DOHH2 (cell line): ENCODE measurements at regions not wholly inside any gene's neighbourhood (a gene's known extent, or its start where the extent isn't known, plus 50 kb on each side); places are given as distances from the start of the nearest gene placed in this dataset.

Experiments used
- H3F3A ChIP-seq: fragments of 200-600 bp; sonication (generic), shearing (Covaris generic); 2 replicates; pipeline ENCODE4 v1.6.0; 2016; ENCODE audit warnings: antibody characterized with exemption, mild to moderate bottlenecking; ENCODE audit not compliant: control insufficient read depth, insufficient read depth
- H3K27ac ChIP-seq: fragments of 200-600 bp; sonication (generic); 2 replicates; pipeline ENCODE4 v1.5.1; 2014; ENCODE audit warnings: low read depth, mild to moderate bottlenecking, low read length, moderate library complexity
- H3K27me3 ChIP-seq: fragments of 200-600 bp; sonication (generic); 2 replicates; pipeline ENCODE4 v1.6.1; 2014; ENCODE audit warnings: mild to moderate bottlenecking, low read length, mixed read lengths; ENCODE audit not compliant: control insufficient read depth
- H3K36me3 ChIP-seq: fragments of 200-600 bp; sonication (generic); 2 replicates; pipeline ENCODE4 v1.6.1; 2014; ENCODE audit warnings: mild to moderate bottlenecking, low read length, moderate library complexity, mixed read lengths; ENCODE audit not compliant: control insufficient read depth
- H3K4me1 ChIP-seq: fragments of 200-600 bp; sonication (generic); 2 replicates; pipeline ENCODE4 v1.6.1; 2014; ENCODE audit warnings: mild to moderate bottlenecking, low read length, mixed read lengths; ENCODE audit not compliant: control insufficient read depth
- H3K4me2 ChIP-seq: fragments of 200-600 bp; sonication (generic); 2 replicates; pipeline ENCODE4 v1.6.0; 2014; ENCODE audit warnings: mild to moderate bottlenecking, low read length, moderate library complexity
- H3K4me3 ChIP-seq: fragments of 200-600 bp; sonication (generic); 2 replicates; pipeline ENCODE4 v1.5.1; 2014; ENCODE audit warnings: mild to moderate bottlenecking, low read length, mixed read lengths
- H3K79me2 ChIP-seq: fragments of 200-600 bp; sonication (generic); 2 replicates; pipeline ENCODE4 v1.6.1; 2014; ENCODE audit warnings: mild to moderate bottlenecking, low read length, mixed read lengths; ENCODE audit not compliant: control insufficient read depth
- H3K9me2 ChIP-seq: fragments of 200-600 bp; sonication (generic); replicated peaks from 2 replicates; pipeline ENCODE4 v1.6.1; 2014; ENCODE audit warnings: mild to moderate bottlenecking, low read length, mixed read lengths; ENCODE audit not compliant: control insufficient read depth
- H3K9me3 ChIP-seq: fragments of 200-600 bp; sonication (generic); 2 replicates; pipeline ENCODE4 v1.6.1; 2014; ENCODE audit warnings: antibody characterized with exemption, low read length, mixed read lengths; ENCODE audit not compliant: control insufficient read depth, insufficient read depth
- H4K20me1 ChIP-seq: fragments of 200-600 bp; sonication (generic); 2 replicates; pipeline ENCODE4 v1.6.0; 2014; ENCODE audit warnings: low read depth, mild to moderate bottlenecking, antibody characterized with exemption, low read length, moderate library complexity; ENCODE audit not compliant: control insufficient read depth, insufficient read depth
- EZH2phosphoT487 ChIP-seq: fragments of 200-600 bp; sonication (generic); IDR thresholded peaks from 2 replicates; pipeline ENCODE4 v1.6.1; 2017; ENCODE audit warnings: borderline replicate concordance, mild to moderate bottlenecking, antibody characterized with exemption, low read length, moderate library complexity, mixed read lengths
- TF ChIP-seq, protein P1 (sequence below): fragments of 200-600 bp; sonication (generic); IDR thresholded peaks from one replicate; pipeline ENCODE4 v1.5.1; 2014; ENCODE audit warnings: antibody characterized with exemption, mild to moderate bottlenecking, low read depth, low read length; ENCODE audit not compliant: poor library complexity, severe bottlenecking

GRCh38 chr2:167420211-167420610 is 531.9 kb downstream of the XIRP2 start:
- H3K79me2 ChIP-seq = no peaks in the 10 kb centered on the region
- no peaks in the 10 kb centered on the region for H3K4me1 ChIP-seq
- H3K27me3 ChIP-seq = no peaks in the 10 kb centered on the region
- H3K9me2 ChIP-seq = no peaks in the 10 kb centered on the region
- no peaks in the 10 kb centered on the region for H3K36me3 ChIP-seq
- no peak overlapping the region for H3K27ac ChIP-seq
- H3K9me3 ChIP-seq = no peaks in the 10 kb centered on the region
- no peak for TF ChIP-seq EZH2phosphoT487
- TF ChIP-seq, protein P1, sequence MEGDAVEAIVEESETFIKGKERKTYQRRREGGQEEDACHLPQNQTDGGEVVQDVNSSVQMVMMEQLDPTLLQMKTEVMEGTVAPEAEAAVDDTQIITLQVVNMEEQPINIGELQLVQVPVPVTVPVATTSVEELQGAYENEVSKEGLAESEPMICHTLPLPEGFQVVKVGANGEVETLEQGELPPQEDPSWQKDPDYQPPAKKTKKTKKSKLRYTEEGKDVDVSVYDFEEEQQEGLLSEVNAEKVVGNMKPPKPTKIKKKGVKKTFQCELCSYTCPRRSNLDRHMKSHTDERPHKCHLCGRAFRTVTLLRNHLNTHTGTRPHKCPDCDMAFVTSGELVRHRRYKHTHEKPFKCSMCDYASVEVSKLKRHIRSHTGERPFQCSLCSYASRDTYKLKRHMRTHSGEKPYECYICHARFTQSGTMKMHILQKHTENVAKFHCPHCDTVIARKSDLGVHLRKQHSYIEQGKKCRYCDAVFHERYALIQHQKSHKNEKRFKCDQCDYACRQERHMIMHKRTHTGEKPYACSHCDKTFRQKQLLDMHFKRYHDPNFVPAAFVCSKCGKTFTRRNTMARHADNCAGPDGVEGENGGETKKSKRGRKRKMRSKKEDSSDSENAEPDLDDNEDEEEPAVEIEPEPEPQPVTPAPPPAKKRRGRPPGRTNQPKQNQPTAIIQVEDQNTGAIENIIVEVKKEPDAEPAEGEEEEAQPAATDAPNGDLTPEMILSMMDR = no peak
- H3F3A ChIP-seq = no peaks in the 10 kb centered on the region
- H3K4me2 ChIP-seq = no peak overlapping the region
- H4K20me1 ChIP-seq = no peaks in the 10 kb centered on the region
- no peak overlapping the region for H3K4me3 ChIP-seq

DNA sequence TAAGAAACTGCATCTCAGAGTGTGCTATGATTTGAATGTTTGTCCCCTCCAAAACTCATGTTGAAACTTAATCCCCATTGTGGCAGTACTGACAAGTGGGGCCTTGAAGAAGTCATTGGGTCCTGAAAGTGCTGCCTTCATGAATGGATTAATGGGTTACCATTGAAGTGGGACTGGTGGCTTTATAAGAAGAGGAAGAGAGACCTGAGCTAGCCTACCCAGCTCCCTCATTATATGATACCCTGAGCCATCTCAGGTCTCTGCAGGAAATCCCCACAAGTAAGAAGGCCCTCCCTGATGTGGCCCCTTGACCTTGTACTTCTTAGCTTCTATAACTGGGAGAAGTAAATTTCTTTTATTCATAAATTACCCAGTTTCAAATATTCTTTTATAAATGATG is 526.8 kb downstream of the XIRP2 start:
- Histone ChIP-seq H3K27me3 (no peaks in the 10 kb centered on the region), H3K4me2 (no peak overlapping the region), H3K79me2 (no peaks in the 10 kb centered on the region), H3K9me2 (no peaks in the 10 kb centered on the region), H4K20me1 (no peaks in the 10 kb centered on the region), H3K27ac (no peak overlapping the region), H3K4me3 (no peak overlapping the region), H3K36me3 (no peaks in the 10 kb centered on the region), H3K9me3 (no peaks in the 10 kb centered on the region), H3K4me1 (no peaks in the 10 kb centered on the region), H3F3A (no peaks in the 10 kb centered on the region)
- TF ChIP-seq, protein P1 = no peak
- no peak for TF ChIP-seq EZH2phosphoT487

- Histone ChIP-seq H3K79me2 (no peaks in the 10 kb centered on the region), H3K4me1 (no peaks in the 10 kb centered on the region), H3K27me3 (no peaks in the 10 kb centered on the region), H3K9me3 (no peaks in the 10 kb centered on the region), H3F3A (no peaks in the 10 kb centered on the region), H3K36me3 (no peaks in the 10 kb centered on the region), H4K20me1 (no peaks in the 10 kb centered on the region), H3K4me2 (no peak overlapping the region), H3K4me3 (no peak overlapping the region), H3K27ac (no peak overlapping the region), H3K9me2 (no peaks in the 10 kb centered on the region)
- TF ChIP-seq EZH2phosphoT487 = no peak
- TF ChIP-seq, protein P1 = no peak
Measured at GRCh38 chr2:167411367-167411766, 523.1 kb downstream of the XIRP2 start.

DNA sequence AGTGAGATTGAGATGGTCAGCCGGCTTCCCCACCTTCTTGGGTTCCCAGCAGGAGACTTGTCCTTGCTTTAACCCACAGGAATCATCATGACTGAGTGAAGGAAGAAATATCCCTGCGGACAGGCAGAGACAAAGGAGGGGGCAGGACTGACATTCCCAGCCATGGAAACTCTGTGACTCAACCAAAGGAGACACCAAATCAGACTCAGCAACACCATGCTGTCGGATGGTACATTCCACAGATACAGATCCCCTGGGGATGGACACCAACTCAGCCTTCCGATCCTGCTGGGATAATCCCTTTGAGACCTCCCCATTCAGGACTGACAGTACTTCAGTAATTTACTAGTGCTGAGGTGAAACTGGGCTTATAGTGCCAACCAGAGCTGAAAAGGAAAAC is 518.3 kb downstream of the XIRP2 start:
- no peaks in the 10 kb centered on the region for H3F3A ChIP-seq
- H3K27ac ChIP-seq = no peak overlapping the region
- no peaks in the 10 kb centered on the region for H4K20me1 ChIP-seq
- H3K4me1 ChIP-seq = no peaks in the 10 kb centered on the region
- H3K79me2 ChIP-seq = no peaks in the 10 kb centered on the region
- H3K9me2 ChIP-seq = no peaks in the 10 kb centered on the region
- H3K4me3 ChIP-seq = no peak overlapping the region
- H3K36me3 ChIP-seq = no peaks in the 10 kb centered on the region
- TF ChIP-seq, protein P1 = no peak
- no peak for TF ChIP-seq EZH2phosphoT487
- H3K4me2 ChIP-seq = no peak overlapping the region
- no peaks in the 10 kb centered on the region for H3K27me3 ChIP-seq
- H3K9me3 ChIP-seq = no peaks in the 10 kb centered on the region; the same call in 1 of the 2 replicates
